ENCODE measurements at regions not wholly inside any gene's neighbourhood (a gene's known extent, or its start where the extent isn't known, plus 50 kb on each side); places are given as distances from the start of the nearest gene placed in this dataset.
"Not testable (repeated sequence)": the region's sequence is repeated elsewhere in the genome, so short reads cannot be mapped to it uniquely, and the experiment has no call there.

DNA sequence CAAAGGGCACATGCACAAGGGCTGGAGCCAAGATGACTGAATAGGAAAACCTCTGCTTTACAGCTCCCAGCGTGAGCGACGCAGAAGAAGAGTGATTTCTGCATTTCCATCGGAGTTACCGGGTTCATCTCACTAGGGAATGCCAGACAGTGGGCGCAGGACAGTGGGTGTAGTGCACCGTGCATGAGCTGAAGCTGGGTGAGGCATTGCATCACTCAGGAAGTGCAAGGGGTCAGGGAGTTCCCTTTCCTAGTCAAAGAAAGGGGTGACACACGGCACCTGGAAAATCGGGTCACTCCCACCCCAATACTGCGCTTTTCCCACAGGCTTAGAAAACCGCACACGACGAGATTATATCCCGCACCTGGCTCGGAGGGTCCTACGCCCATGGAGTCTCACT is 64.5 kb upstream of the HTR1E start:
- H3K4me3 ChIP-seq; DNase-seq (ENCODE audit: low read depth, low spot score); H3K9ac ChIP-seq (ENCODE audit: insufficient read length); H3K27ac ChIP-seq; H3K36me3 ChIP-seq (ENCODE audit: insufficient read depth, low read length); H3K9me3 ChIP-seq (ENCODE audit: low read depth, low read length): not testable (repeated sequence)

DNA sequence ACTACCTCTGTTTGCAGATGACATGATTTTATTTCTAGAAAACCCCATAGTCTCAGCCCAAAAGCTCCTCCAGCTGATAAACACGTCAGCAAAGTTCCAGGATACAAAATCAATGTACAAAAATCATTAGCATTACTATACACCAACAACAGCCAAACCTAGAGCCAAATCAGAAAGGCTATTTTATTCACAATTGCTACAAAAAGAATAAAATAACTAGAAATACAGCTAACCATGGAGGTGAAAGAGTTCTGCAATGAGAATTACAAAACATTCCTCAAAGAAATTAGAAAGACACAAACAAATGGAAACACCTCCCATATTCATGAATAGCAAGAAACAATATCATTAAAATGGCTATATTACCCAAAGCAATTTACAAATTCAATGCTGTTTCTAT is 65.6 kb upstream of the HTR1E start:
- no peaks in the 10 kb centered on the region for H3K9me3 ChIP-seq (ENCODE audit: low read depth, low read length)
- DNase-seq (ENCODE audit: low read depth, low spot score): no peak
- TF ChIP-seq EZH2 (IDR thresholded peaks at IDR 0.05) (no peak), POLR2AphosphoS5 (IDR thresholded peaks at IDR 0.05; ENCODE audit: borderline replicate concordance, low read depth, low read length) (no peak), FOXP2 (optimal IDR thresholded peaks at IDR 0.05; ENCODE audit: control extremely low read depth, extremely low read length, insufficient read depth) (no peak)
- no peak overlapping the region for H3K4me3 ChIP-seq
- H3K9ac ChIP-seq (ENCODE audit: insufficient read length): no peak overlapping the region
- no peak overlapping the region for H3K27ac ChIP-seq
- no peaks in the 10 kb centered on the region for H3K36me3 ChIP-seq (ENCODE audit: insufficient read depth, low read length)

DNA sequence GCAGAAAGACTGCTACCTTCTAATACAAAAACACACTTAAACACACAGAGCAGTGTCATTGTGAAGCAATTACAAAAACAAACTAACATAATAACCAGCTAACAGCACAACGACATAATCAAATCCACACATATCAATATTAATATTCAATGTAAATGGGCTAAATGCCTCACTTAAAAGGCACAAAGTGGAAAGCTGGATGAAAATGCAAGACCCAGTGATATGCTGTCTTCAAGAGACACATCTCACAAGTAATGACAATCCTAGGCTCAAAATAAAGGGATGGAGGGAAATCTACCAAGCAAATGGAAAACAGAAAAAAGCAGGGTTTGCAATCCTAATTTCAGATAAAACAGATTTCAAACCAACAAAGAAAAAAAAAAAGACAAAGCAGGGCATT is 67.8 kb upstream of the HTR1E start:
- Histone ChIP-seq H3K9me3 (ENCODE audit: low read depth, low read length) (no peaks in the 10 kb centered on the region), H3K4me3 (no peak overlapping the region), H3K36me3 (ENCODE audit: insufficient read depth, low read length) (no peaks in the 10 kb centered on the region), H3K27ac (no peak overlapping the region), H3K9ac (ENCODE audit: insufficient read length) (no peak overlapping the region)
- no peak for DNase-seq (ENCODE audit: low read depth, low spot score)
- TF ChIP-seq POLR2AphosphoS5 (IDR thresholded peaks at IDR 0.05; ENCODE audit: borderline replicate concordance, low read depth, low read length) (no peak), EZH2 (IDR thresholded peaks at IDR 0.05) (no peak), FOXP2 (optimal IDR thresholded peaks at IDR 0.05; ENCODE audit: control extremely low read depth, extremely low read length, insufficient read depth) (no peak)

DNA sequence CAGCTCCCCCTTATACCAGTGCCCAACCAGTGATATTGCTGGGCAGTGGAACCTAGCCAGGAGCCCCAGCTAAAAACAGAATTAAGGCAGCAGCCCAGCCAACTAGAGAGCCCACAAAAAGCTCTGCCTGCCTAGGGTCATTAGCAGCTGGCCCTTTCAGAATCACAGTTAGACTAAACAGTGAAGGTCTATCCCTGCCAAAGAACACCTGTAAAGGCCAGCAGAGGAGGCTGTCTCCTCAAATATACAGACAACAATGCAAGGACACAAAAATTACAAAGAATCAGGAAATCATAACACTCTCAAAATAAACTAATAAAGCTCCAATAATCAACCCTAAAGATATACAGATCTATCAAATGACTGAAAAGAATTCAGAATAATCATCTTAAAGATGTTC is 77.8 kb upstream of the HTR1E start:
- Histone ChIP-seq H3K9me3 (ENCODE audit: low read depth, low read length) (no peaks in the 10 kb centered on the region), H3K4me3 (no peak overlapping the region), H3K36me3 (ENCODE audit: insufficient read depth, low read length) (no peaks in the 10 kb centered on the region), H3K27ac (no peak overlapping the region), H3K9ac (ENCODE audit: insufficient read length) (no peak overlapping the region)
- no peak for TF ChIP-seq FOXP2 (optimal IDR thresholded peaks at IDR 0.05; ENCODE audit: control extremely low read depth, extremely low read length, insufficient read depth)
- no peak for TF ChIP-seq EZH2 (IDR thresholded peaks at IDR 0.05)
- no peak for TF ChIP-seq POLR2AphosphoS5 (IDR thresholded peaks at IDR 0.05; ENCODE audit: borderline replicate concordance, low read depth, low read length)
- DNase-seq (ENCODE audit: low read depth, low spot score): no peak

- no peaks in the 10 kb centered on the region for H3K36me3 ChIP-seq (ENCODE audit: insufficient read depth, low read length)
- no peak overlapping the region for H3K27ac ChIP-seq
- DNase-seq (ENCODE audit: low read depth, low spot score): no peak
- no peak overlapping the region for H3K4me3 ChIP-seq
- H3K9me3 ChIP-seq (ENCODE audit: low read depth, low read length): no peaks in the 10 kb centered on the region
- H3K9ac ChIP-seq (ENCODE audit: insufficient read length): no peak overlapping the region
- TF ChIP-seq POLR2AphosphoS5 (IDR thresholded peaks at IDR 0.05; ENCODE audit: borderline replicate concordance, low read depth, low read length) (no peak), FOXP2 (optimal IDR thresholded peaks at IDR 0.05; ENCODE audit: control extremely low read depth, extremely low read length, insufficient read depth) (no peak), EZH2 (IDR thresholded peaks at IDR 0.05) (no peak)
Observed at GRCh38 chr6:86858970-86859369, 78.4 kb upstream of the HTR1E start.

- no peak overlapping the region for H3K4me3 ChIP-seq
- H3K9me3 ChIP-seq (ENCODE audit: low read depth, low read length): no peaks in the 10 kb centered on the region
- H3K27ac ChIP-seq: no peak overlapping the region
- TF ChIP-seq POLR2AphosphoS5 (IDR thresholded peaks at IDR 0.05; ENCODE audit: borderline replicate concordance, low read depth, low read length): no peak
- no peak for TF ChIP-seq EZH2 (IDR thresholded peaks at IDR 0.05)
- TF ChIP-seq FOXP2 (optimal IDR thresholded peaks at IDR 0.05; ENCODE audit: control extremely low read depth, extremely low read length, insufficient read depth): no peak
- no peak overlapping the region for H3K9ac ChIP-seq (ENCODE audit: insufficient read length)
- H3K36me3 ChIP-seq (ENCODE audit: insufficient read depth, low read length): no peaks in the 10 kb centered on the region
- no peak for DNase-seq (ENCODE audit: low read depth, low spot score)
Observed at GRCh38 chr6:86857783-86858182, 79.5 kb upstream of the HTR1E start.

DNA sequence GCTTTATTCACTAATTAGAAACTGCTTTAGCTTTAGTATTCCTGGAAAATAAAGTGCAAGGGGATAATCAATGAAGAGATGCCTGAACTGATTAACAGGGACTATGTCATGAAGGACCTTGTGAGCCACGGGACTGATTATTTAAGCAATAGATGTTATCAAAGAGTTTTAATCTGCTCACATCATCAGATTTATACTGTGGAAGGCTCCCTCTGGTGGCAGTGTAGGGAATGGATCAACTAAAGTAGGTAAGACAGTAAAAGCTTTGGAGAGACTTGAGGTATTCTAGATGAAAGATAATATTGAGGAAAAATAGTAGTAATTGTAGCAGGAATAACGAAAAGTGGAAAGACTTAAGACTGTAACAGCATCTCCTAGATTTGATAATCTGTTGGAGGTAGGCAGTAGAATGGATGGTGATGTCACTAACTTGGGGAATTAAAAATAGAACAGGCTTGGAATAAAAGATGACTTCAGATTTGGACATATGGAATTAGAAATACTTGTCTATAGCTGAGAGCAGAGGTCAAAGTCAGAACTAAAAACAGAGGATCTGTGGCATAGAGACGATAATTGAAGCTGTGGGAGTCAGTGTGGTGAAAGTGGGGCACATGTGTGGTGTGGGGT is 80.3 kb upstream of the HTR1E start:
- no peak overlapping the region for H3K9ac ChIP-seq (ENCODE audit: insufficient read length)
- no peaks in the 10 kb centered on the region for H3K9me3 ChIP-seq (ENCODE audit: low read depth, low read length)
- H3K27ac ChIP-seq: no peak overlapping the region
- TF ChIP-seq FOXP2 (optimal IDR thresholded peaks at IDR 0.05; ENCODE audit: control extremely low read depth, extremely low read length, insufficient read depth): no peak
- TF ChIP-seq EZH2 (IDR thresholded peaks at IDR 0.05): no peak
- TF ChIP-seq POLR2AphosphoS5 (IDR thresholded peaks at IDR 0.05; ENCODE audit: borderline replicate concordance, low read depth, low read length): no peak
- peak; percentile 37 for DNase-seq (ENCODE audit: low read depth, low spot score)
- no peak overlapping the region for H3K4me3 ChIP-seq
- no peaks in the 10 kb centered on the region for H3K36me3 ChIP-seq (ENCODE audit: insufficient read depth, low read length)

DNA sequence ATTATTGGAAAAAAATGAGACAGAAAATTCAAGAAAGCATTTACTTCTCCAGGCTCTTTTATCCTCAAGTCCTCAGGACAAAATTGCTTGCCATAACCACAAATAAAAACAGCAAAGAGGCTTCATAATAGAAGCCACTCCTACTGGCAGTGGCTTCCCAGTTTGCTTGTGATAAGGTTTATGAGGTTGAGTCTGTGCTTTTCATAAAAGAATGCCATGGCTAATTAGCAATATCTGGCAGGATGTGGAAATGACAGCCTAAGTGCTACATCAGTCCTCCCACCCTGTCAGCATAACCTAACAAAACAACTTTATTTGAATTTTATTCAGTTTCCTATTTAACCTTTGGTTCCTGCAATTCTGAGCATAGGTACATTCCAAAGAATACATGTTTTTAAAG is 80.9 kb upstream of the HTR1E start:
- Histone ChIP-seq H3K27ac (no peak overlapping the region), H3K9me3 (ENCODE audit: low read depth, low read length) (no peaks in the 10 kb centered on the region)
- DNase-seq (ENCODE audit: low read depth, low spot score): no peak

GRCh38 chr6:86848986-86849385 is 88.3 kb upstream of the HTR1E start:
- no peak overlapping the region for H3K9ac ChIP-seq (ENCODE audit: insufficient read length)
- no peaks in the 10 kb centered on the region for H3K36me3 ChIP-seq (ENCODE audit: insufficient read depth, low read length)
- no peak overlapping the region for H3K4me3 ChIP-seq
- DNase-seq (ENCODE audit: low read depth, low spot score): no peak
- H3K27ac ChIP-seq: no peak overlapping the region
- H3K9me3 ChIP-seq (ENCODE audit: low read depth, low read length): no peaks in the 10 kb centered on the region
- TF ChIP-seq POLR2AphosphoS5 (IDR thresholded peaks at IDR 0.05; ENCODE audit: borderline replicate concordance, low read depth, low read length) (no peak), FOXP2 (optimal IDR thresholded peaks at IDR 0.05; ENCODE audit: control extremely low read depth, extremely low read length, insufficient read depth) (no peak), EZH2 (IDR thresholded peaks at IDR 0.05) (no peak)

More for the DNA sequence above, 80.9 kb upstream of the HTR1E start:
- no peak overlapping the region for H3K4me3 ChIP-seq
- TF ChIP-seq FOXP2 (optimal IDR thresholded peaks at IDR 0.05; ENCODE audit: control extremely low read depth, extremely low read length, insufficient read depth) (no peak), POLR2AphosphoS5 (IDR thresholded peaks at IDR 0.05; ENCODE audit: borderline replicate concordance, low read depth, low read length) (no peak), EZH2 (IDR thresholded peaks at IDR 0.05) (no peak)
- H3K36me3 ChIP-seq (ENCODE audit: insufficient read depth, low read length): no peaks in the 10 kb centered on the region
- no peak overlapping the region for H3K9ac ChIP-seq (ENCODE audit: insufficient read length)

All from SK-N-MC (cell line).